PC-9 (cell line): ENCODE measurements at regions not wholly inside any gene's neighbourhood (a gene's known extent, or its start where the extent isn't known, plus 50 kb on each side); places are given as distances from the start of the nearest gene placed in this dataset.
A peak's percentile ranks its signal among the peaks of the same experiment; 100 is the strongest.

Source experiments
- BruUV-seq: library from RNA; stranded (reverse); fragments of 400-500 nt; replicated peaks from 2 replicates; lab custom pipeline; 2021; lab: Mats Ljungman, UMichigan
- CTCF ChIA-PET: fragments of 300-600 bp; sonication (Branson Sonifier 250); formaldehyde crosslinking; loops from one replicate; lab custom pipeline; 2022; ENCODE audit warnings: antibody characterized with exemption; lab: Charles Lee
- POLR2A ChIA-PET: fragments of 300-600 bp; sonication (Branson Sonifier 250); formaldehyde crosslinking; loops from one replicate; lab custom pipeline; 2022; ENCODE audit warnings: antibody characterized with exemption; ENCODE audit not compliant: unreplicated experiment; lab: Charles Lee
- DNase-seq, 2 experiments: peaks; one replicate each; pipeline versions ENCODE4 v3.0.0 to v3.0.0-alpha.2; 2015 to 2022; ENCODE audit warnings: mixed read lengths in 1 of 2
- H2AFZ ChIP-seq: fragments of 200-600 bp; sonication (generic); 2 replicates; pipeline ENCODE4 v1.8.1; 2017; ENCODE audit warnings: antibody characterized with exemption
- H3F3A ChIP-seq: fragments of 200-600 bp; sonication (generic); 2 replicates; pipeline ENCODE4 v1.8.1; 2017; ENCODE audit warnings: antibody characterized with exemption, mild to moderate bottlenecking, low read depth; ENCODE audit not compliant: insufficient read depth
- H3K27ac ChIP-seq: fragments of 200-600 bp; sonication (generic); 2 replicates; pipeline ENCODE4 v1.6.1; 2016; ENCODE audit warnings: mixed run types
- H3K27me3 ChIP-seq: fragments of 200-600 bp; sonication (generic); 2 replicates; pipeline ENCODE4 v1.6.1; 2016; ENCODE audit warnings: low read depth, mixed run types; ENCODE audit not compliant: insufficient read depth
- H3K36me3 ChIP-seq: fragments of 200-600 bp; sonication (generic); 2 replicates; pipeline ENCODE4 v1.6.1; 2016; ENCODE audit warnings: low read depth, mixed run types
- H3K4me1 ChIP-seq: fragments of 200-600 bp; sonication (generic); replicated peaks from 2 replicates; pipeline ENCODE4 v1.6.1; 2016; ENCODE audit warnings: mixed run types; ENCODE audit not compliant: insufficient read depth
- H3K4me2 ChIP-seq: fragments of 200-600 bp; sonication (generic); 2 replicates; pipeline ENCODE4 v1.6.1; 2017; ENCODE audit warnings: mixed run types
- H3K4me3 ChIP-seq: fragments of 200-600 bp; sonication (generic); 2 replicates; pipeline ENCODE4 v1.6.1; 2016; ENCODE audit warnings: mixed run types
- H3K79me2 ChIP-seq: fragments of 200-600 bp; sonication (generic); 2 replicates; pipeline ENCODE4 v1.6.1; 2017; ENCODE audit warnings: low read depth, mixed run types
- H3K9me2 ChIP-seq: fragments of 200-600 bp; sonication (generic); 2 replicates; pipeline ENCODE4 v1.8.1; 2017; ENCODE audit warnings: mild to moderate bottlenecking; ENCODE audit not compliant: insufficient read depth
- H3K9me3 ChIP-seq: fragments of 200-600 bp; sonication (generic); 2 replicates; pipeline ENCODE4 v1.8.1; 2016; ENCODE audit warnings: low read depth; ENCODE audit not compliant: insufficient read depth
- H4K20me1 ChIP-seq: fragments of 200-600 bp; sonication (generic); 2 replicates; pipeline ENCODE4 v1.8.1; 2017; ENCODE audit not compliant: insufficient read depth
- CTCF ChIP-seq: fragments of 200-600 bp; sonication (generic); conservative IDR thresholded peaks from 2 replicates; pipeline ENCODE4 v1.6.1; 2017; ENCODE audit warnings: mixed run types, antibody characterized with exemption, mild to moderate bottlenecking, moderate library complexity
- EZH2 ChIP-seq: fragments of 200-600 bp; sonication (generic); IDR thresholded peaks from 2 replicates; pipeline ENCODE4 v1.8.0; 2017; ENCODE audit warnings: antibody characterized with exemption, low read depth
- intact Hi-C: fragments of 100-400 bp; cut with micrococcal nuclease; formaldehyde crosslinking; loops from one replicate; pipeline ENCODE4 v1.10.0; 2022; ENCODE audit not compliant: unreplicated experiment

GRCh38 chr6:17015551-17016381 is 86.1 kb upstream of the STMND1 start:
- no TSS peak for BruUV-seq

DNA sequence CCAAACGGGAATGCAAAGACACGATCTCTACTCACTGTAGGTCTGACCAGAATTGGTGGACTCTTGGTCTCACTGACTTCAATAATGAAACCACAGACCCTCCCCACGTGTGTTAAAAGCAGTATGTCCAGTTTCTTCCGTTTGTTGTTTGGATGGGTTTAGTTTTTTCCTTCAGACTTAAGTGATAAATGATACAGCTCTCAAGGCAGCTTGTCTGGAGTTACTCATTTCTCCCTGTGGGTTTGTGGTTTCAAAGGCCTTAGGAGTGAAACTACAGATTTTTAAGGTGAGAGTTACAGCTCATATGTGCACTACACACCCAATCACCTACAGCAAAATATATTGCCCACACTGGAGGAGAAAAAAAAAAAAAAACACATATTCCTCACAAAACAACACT is 86.7 kb upstream of the STMND1 start:
- CTCF ChIA-PET: no interaction called here
- Histone ChIP-seq H3K4me3 (no peak overlapping the region), H3K79me2 (no peaks in the 10 kb centered on the region), H3K4me2 (no peak overlapping the region), H3K27me3 (no peaks in the 10 kb centered on the region), H3K4me1 (0 out of 2 replicates have a peak, but pooled peaks cover 7% of the 10 kb centered on the region), H2AFZ (no peak overlapping the region), H3K9me3 (no peaks in the 10 kb centered on the region), H4K20me1 (no peaks in the 10 kb centered on the region), H3F3A (no peaks in the 10 kb centered on the region), H3K36me3 (no peaks in the 10 kb centered on the region), H3K27ac (no peak overlapping the region), H3K9me2 (no peaks in the 10 kb centered on the region)
- POLR2A ChIA-PET: no interaction called here
- DNase-seq: no peak
- no TSS peak for BruUV-seq
- intact Hi-C loops: no loop called here
- TF ChIP-seq EZH2: no peak
- TF ChIP-seq CTCF: no peak

More at GRCh38 chr6:17015551-17016381, 86.1 kb upstream of the STMND1 start:
- intact Hi-C loops: no loop called here
- Histone ChIP-seq H4K20me1 (no peaks in the 10 kb centered on the region), H3K4me2 (no peak overlapping the region), H3K36me3 (no peaks in the 10 kb centered on the region), H2AFZ (no peak overlapping the region), H3K9me3 (no peaks in the 10 kb centered on the region), H3F3A (no peaks in the 10 kb centered on the region), H3K79me2 (no peaks in the 10 kb centered on the region), H3K4me1 (0 out of 2 replicates have a peak, but pooled peaks cover 7% of the 10 kb centered on the region), H3K27ac (no peak overlapping the region), H3K9me2 (no peaks in the 10 kb centered on the region), H3K4me3 (no peak overlapping the region), H3K27me3 (no peaks in the 10 kb centered on the region)
- no peak for TF ChIP-seq EZH2
- TF ChIP-seq CTCF: no peak
- CTCF ChIA-PET: no interaction called here
- POLR2A ChIA-PET: no interaction called here
- DNase-seq: no peak

DNA sequence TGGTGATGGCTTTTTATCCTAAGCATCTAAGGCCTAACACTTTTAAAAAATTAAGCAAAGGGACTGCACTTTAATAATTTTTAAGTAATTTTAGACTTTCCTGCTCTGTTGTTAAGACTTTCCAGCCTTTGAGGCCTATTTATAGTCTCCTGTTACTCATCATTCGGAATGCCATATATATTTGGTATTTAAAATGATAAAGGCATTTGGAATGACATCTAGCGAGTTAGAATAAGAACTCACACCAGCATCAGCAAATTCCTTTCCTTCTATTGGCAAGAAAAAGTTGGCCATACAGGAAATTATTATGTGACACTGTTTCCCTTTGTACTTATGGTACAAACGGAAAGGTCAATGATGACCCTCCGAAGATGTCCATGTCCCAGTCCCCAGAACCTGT is 88.1 kb upstream of the STMND1 start:
- no peaks in the 10 kb centered on the region for H3F3A ChIP-seq
- no peaks in the 10 kb centered on the region for H3K27me3 ChIP-seq
- no peak overlapping the region for H2AFZ ChIP-seq
- TF ChIP-seq CTCF (no peak), EZH2 (no peak)
- no TSS peak for BruUV-seq
- no peaks in the 10 kb centered on the region for H3K9me2 ChIP-seq
- ChIA-PET POLR2A (no interaction called here), CTCF (interaction anchor here (0.6 kb wide), 1 partner anchor 160 kb away, joined by 4 read pairs; no protein-coding TSS in a partner anchor)
- H4K20me1 ChIP-seq: no peaks in the 10 kb centered on the region
- no peak overlapping the region for H3K4me3 ChIP-seq
- H3K79me2 ChIP-seq: no peaks in the 10 kb centered on the region
- H3K4me2 ChIP-seq: no peak overlapping the region
- H3K9me3 ChIP-seq: no peaks in the 10 kb centered on the region
- H3K36me3 ChIP-seq: no peaks in the 10 kb centered on the region
- H3K27ac ChIP-seq: no peak overlapping the region
- 0 out of 2 replicates have a peak, but pooled peaks cover 7% of the 10 kb centered on the region for H3K4me1 ChIP-seq
- DNase-seq: peak in 1 of 2 experiments; percentile 47
- intact Hi-C loops: no loop called here
